HEK293 (cell line): ENCODE measurements at regions not wholly inside any gene's neighbourhood (a gene's known extent, or its start where the extent isn't known, plus 50 kb on each side); places are given as distances from the start of the nearest gene placed in this dataset.

Source experiments
- GLIS2 ChIP-seq: fragments of 450-650 bp; formaldehyde crosslinking; IDR thresholded peaks from 2 replicates; pipeline ENCODE4 v1.5.1; 2016; ENCODE audit warnings: missing biosample characterization, missing genetic modification characterization
- ZNF114 ChIP-seq: fragments of 450-650 bp; formaldehyde crosslinking; IDR thresholded peaks from 2 replicates; pipeline ENCODE4 v1.5.0; 2017; ENCODE audit warnings: missing biosample characterization, missing genetic modification characterization
- ZNF169 ChIP-seq: fragments of 450-650 bp; formaldehyde crosslinking; IDR thresholded peaks from 2 replicates; pipeline ENCODE4 v1.5.1; 2016; ENCODE audit warnings: missing biosample characterization, missing genetic modification characterization
- ZNF558 ChIP-seq: fragments of 450-650 bp; formaldehyde crosslinking; IDR thresholded peaks from 2 replicates; pipeline ENCODE4 v1.5.1; 2016; ENCODE audit warnings: missing biosample characterization, missing genetic modification characterization
- ZNF677 ChIP-seq: fragments of 450-650 bp; IDR thresholded peaks from 2 replicates; pipeline ENCODE4 v1.5.0; 2018; ENCODE audit warnings: missing biosample characterization, mild to moderate bottlenecking, missing genetic modification characterization, moderate library complexity
- TF ChIP-seq, protein P1 (sequence below): fragments of 450-650 bp; formaldehyde crosslinking; IDR thresholded peaks from 2 replicates; pipeline ENCODE4 v1.5.1; 2016; ENCODE audit warnings: missing biosample characterization, missing genetic modification characterization
- TF ChIP-seq, protein P2 (sequence below): fragments of 450-650 bp; formaldehyde crosslinking; IDR thresholded peaks from 2 replicates; pipeline ENCODE4 v1.5.1; 2016; ENCODE audit warnings: missing biosample characterization, missing genetic modification characterization

DNA sequence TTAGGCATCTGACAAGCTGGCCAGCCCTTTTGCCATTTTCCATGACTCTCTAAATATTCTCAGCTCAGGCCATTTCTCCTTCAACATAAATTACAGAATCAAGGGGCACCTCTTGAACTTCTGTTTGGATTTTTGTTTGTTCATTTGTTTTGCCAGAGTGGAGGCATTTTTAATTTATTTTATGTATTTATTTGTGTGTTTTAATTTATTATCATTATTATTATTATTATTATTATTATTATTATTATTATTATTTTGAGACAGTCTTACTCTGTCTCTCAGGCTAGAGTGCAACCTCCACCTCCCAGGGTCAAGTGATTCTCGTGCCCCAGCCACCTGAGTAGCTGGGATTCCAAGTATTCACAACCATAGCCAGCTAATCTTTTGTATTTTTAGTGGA lies 1578.0 kb downstream of the CDH8 start:
- TF ChIP-seq ZNF558, result no peak
- TF ChIP-seq ZNF114 (tag by site-specific recombination), result no peak
- TF ChIP-seq, protein P1, sequence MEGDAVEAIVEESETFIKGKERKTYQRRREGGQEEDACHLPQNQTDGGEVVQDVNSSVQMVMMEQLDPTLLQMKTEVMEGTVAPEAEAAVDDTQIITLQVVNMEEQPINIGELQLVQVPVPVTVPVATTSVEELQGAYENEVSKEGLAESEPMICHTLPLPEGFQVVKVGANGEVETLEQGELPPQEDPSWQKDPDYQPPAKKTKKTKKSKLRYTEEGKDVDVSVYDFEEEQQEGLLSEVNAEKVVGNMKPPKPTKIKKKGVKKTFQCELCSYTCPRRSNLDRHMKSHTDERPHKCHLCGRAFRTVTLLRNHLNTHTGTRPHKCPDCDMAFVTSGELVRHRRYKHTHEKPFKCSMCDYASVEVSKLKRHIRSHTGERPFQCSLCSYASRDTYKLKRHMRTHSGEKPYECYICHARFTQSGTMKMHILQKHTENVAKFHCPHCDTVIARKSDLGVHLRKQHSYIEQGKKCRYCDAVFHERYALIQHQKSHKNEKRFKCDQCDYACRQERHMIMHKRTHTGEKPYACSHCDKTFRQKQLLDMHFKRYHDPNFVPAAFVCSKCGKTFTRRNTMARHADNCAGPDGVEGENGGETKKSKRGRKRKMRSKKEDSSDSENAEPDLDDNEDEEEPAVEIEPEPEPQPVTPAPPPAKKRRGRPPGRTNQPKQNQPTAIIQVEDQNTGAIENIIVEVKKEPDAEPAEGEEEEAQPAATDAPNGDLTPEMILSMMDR (tag by site-specific recombination), result no peak
- TF ChIP-seq ZNF169 (tag by site-specific recombination), result no peak
- TF ChIP-seq ZNF677 (tag by site-specific recombination), result no peak
- TF ChIP-seq, protein P2, sequence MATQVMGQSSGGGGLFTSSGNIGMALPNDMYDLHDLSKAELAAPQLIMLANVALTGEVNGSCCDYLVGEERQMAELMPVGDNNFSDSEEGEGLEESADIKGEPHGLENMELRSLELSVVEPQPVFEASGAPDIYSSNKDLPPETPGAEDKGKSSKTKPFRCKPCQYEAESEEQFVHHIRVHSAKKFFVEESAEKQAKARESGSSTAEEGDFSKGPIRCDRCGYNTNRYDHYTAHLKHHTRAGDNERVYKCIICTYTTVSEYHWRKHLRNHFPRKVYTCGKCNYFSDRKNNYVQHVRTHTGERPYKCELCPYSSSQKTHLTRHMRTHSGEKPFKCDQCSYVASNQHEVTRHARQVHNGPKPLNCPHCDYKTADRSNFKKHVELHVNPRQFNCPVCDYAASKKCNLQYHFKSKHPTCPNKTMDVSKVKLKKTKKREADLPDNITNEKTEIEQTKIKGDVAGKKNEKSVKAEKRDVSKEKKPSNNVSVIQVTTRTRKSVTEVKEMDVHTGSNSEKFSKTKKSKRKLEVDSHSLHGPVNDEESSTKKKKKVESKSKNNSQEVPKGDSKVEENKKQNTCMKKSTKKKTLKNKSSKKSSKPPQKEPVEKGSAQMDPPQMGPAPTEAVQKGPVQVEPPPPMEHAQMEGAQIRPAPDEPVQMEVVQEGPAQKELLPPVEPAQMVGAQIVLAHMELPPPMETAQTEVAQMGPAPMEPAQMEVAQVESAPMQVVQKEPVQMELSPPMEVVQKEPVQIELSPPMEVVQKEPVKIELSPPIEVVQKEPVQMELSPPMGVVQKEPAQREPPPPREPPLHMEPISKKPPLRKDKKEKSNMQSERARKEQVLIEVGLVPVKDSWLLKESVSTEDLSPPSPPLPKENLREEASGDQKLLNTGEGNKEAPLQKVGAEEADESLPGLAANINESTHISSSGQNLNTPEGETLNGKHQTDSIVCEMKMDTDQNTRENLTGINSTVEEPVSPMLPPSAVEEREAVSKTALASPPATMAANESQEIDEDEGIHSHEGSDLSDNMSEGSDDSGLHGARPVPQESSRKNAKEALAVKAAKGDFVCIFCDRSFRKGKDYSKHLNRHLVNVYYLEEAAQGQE, result no peak
- TF ChIP-seq GLIS2, result no peak
